ENCODE measurements at regions not wholly inside any gene's neighbourhood (a gene's known extent, or its start where the extent isn't known, plus 50 kb on each side); places are given as distances from the start of the nearest gene placed in this dataset.

DNA sequence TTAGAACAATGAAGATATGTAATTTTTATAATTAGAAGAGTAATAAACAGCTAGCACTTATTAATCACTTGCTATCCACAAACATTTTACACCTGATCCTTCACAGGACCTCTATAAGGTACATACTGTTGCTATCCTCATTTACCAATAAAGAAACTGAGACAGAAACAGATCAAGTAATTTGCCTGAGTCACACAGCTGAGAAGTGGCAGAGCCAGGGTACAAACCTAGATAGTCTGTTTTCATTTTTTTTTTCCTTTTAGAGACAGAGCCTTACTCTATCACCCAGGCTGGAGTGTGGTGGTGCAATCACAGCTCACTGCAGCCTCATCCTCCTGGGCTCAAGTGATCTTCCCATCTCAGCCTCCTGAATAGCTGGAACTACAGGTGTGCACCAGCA, 71.8 kb upstream of the PTH start:
- TF ChIP-seq, protein P1, sequence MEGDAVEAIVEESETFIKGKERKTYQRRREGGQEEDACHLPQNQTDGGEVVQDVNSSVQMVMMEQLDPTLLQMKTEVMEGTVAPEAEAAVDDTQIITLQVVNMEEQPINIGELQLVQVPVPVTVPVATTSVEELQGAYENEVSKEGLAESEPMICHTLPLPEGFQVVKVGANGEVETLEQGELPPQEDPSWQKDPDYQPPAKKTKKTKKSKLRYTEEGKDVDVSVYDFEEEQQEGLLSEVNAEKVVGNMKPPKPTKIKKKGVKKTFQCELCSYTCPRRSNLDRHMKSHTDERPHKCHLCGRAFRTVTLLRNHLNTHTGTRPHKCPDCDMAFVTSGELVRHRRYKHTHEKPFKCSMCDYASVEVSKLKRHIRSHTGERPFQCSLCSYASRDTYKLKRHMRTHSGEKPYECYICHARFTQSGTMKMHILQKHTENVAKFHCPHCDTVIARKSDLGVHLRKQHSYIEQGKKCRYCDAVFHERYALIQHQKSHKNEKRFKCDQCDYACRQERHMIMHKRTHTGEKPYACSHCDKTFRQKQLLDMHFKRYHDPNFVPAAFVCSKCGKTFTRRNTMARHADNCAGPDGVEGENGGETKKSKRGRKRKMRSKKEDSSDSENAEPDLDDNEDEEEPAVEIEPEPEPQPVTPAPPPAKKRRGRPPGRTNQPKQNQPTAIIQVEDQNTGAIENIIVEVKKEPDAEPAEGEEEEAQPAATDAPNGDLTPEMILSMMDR (IDR thresholded peaks at IDR 0.05): no peak
- no peak for TF ChIP-seq POLR2A (IDR thresholded peaks at IDR 0.05)

All from body of pancreas (tissue), 4 donors.